ENCODE measurements at regions not wholly inside any gene's neighbourhood (a gene's known extent, or its start where the extent isn't known, plus 50 kb on each side); places are given as distances from the start of the nearest gene placed in this dataset.

GRCh38 chr6:14614631-14615030 lies 497.1 kb downstream of the CD83 start (continued):
- TF ChIP-seq ZNF114 (CRISPR knock-in tag; IDR thresholded peaks at IDR 0.05) (no peak), CREB1 (CRISPR knock-in tag; IDR thresholded peaks at IDR 0.05; ENCODE audit: low read depth) (no peak)

- peaks cover 21% of the 10 kb centered on the region for H3K4me1 Mint-ChIP-seq
These were observed 499.1 kb downstream of the CD83 start for GRCh38 chr6:14616656-14617055.

More at GRCh38 chr6:14616656-14617055, 499.1 kb downstream of the CD83 start:
- Histone ChIP-seq H3K4me2 (no peak overlapping the region), H3K27me3 (ENCODE audit: insufficient read depth) (no peaks in the 10 kb centered on the region), H4K20me1 (replicated peaks; ENCODE audit: insufficient read depth) (no peaks in the 10 kb centered on the region), H3K4me3 (no peak overlapping the region), H3K79me2 (replicated peaks; ENCODE audit: insufficient read depth) (no peaks in the 10 kb centered on the region), H3K36me3 (ENCODE audit: insufficient read depth) (no peaks in the 10 kb centered on the region), H3F3A (replicated peaks; ENCODE audit: low read depth) (no peaks in the 10 kb centered on the region), H3K9me2 (ENCODE audit: insufficient read depth) (peaks cover 5% of the 10 kb centered on the region; the same call in 1 of the 2 replicates), H3K4me1 (ENCODE audit: insufficient read depth) (peaks cover 3% of the 10 kb centered on the region), H2AFZ (no peak overlapping the region), H3K27ac (ENCODE audit: low read depth) (no peak overlapping the region)
- Mint-ChIP-seq H3K9me3 (peaks cover 21% of the 10 kb centered on the region; the same call in 2 of the 3 replicates), H3K36me3 (ENCODE audit: low read depth) (peaks cover 13% of the 10 kb centered on the region), H3K27me3 (ENCODE audit: insufficient read depth, low read depth, poor library complexity) (peaks cover 6% of the 10 kb centered on the region), H3K4me3 (no peak overlapping the region), H3K27ac (no peak overlapping the region)
- ATAC-seq, result no peak
- TF ChIP-seq EZH2phosphoT487 (IDR thresholded peaks at IDR 0.05; ENCODE audit: unreplicated experiment) (no peak), JUNB (IDR thresholded peaks at IDR 0.05; ENCODE audit: unreplicated experiment) (no peak), EZH2 (IDR thresholded peaks at IDR 0.05; ENCODE audit: low read depth, unreplicated experiment) (no peak), POLR2AphosphoS5 (IDR thresholded peaks at IDR 0.05; ENCODE audit: low read depth) (no peak), STAT1 (IDR thresholded peaks at IDR 0.05; ENCODE audit: unreplicated experiment) (no peak), CTCF (conservative IDR thresholded peaks at IDR 0.05; ENCODE audit: low read depth in 2 of 2) (no peak), NANOG (IDR thresholded peaks at IDR 0.05; ENCODE audit: borderline replicate concordance) (no peak), ZNF462 (CRISPR knock-in tag; IDR thresholded peaks at IDR 0.05) (no peak), ZNF114 (CRISPR knock-in tag; IDR thresholded peaks at IDR 0.05) (no peak), ZNF331 (CRISPR knock-in tag; IDR thresholded peaks at IDR 0.05; ENCODE audit: low read depth) (no peak), ETS1 (IDR thresholded peaks at IDR 0.05) (no peak), CREB1 (CRISPR knock-in tag; IDR thresholded peaks at IDR 0.05; ENCODE audit: low read depth) (no peak), REST (IDR thresholded peaks at IDR 0.05; ENCODE audit: unreplicated experiment) (no peak)
- no peak for DNase-seq (ENCODE audit: low spot score)
